Liver (tissue), 7 donors: ENCODE measurements at regions not wholly inside any gene's neighbourhood (a gene's known extent, or its start where the extent isn't known, plus 50 kb on each side); places are given as distances from the start of the nearest gene placed in this dataset.

ENCODE experiments used
- DNase-seq: peaks from one replicate; pipeline ENCODE4 v3.0.0-alpha.2; 2017; ENCODE audit warnings: low spot score
- H3K27ac ChIP-seq, 2 donors: one replicate each; pipeline ENCODE4 v1.7.0; 2013; ENCODE audit warnings: inconsistent platforms in 2 of 2, low read length in 2 of 2, control low read depth in 1 of 2, low read depth in 1 of 2, mild to moderate bottlenecking in 1 of 2
- H3K27me3 ChIP-seq, 4 donors: one replicate each; pipeline versions ENCODE4 v1.6.1 to v1.7.0; 2013; ENCODE audit warnings: low read length in 3 of 4, inconsistent platforms in 1 of 4, mild to moderate bottlenecking in 1 of 4, moderate library complexity in 1 of 4; ENCODE audit not compliant: control insufficient read depth in 4 of 4, insufficient read depth in 4 of 4
- H3K36me3 ChIP-seq, 4 donors: one replicate each; pipeline versions ENCODE4 v1.6.1 to v1.7.0; 2013; ENCODE audit warnings: low read length in 3 of 4, mild to moderate bottlenecking in 3 of 4, low read depth in 1 of 4, moderate library complexity in 1 of 4; ENCODE audit not compliant: control insufficient read depth in 4 of 4, insufficient read depth in 3 of 4
- H3K4me1 ChIP-seq, 4 donors: one replicate each; pipeline versions ENCODE4 v1.6.1 to v1.7.0; 2013; ENCODE audit warnings: low read length in 3 of 4, mild to moderate bottlenecking in 3 of 4, moderate library complexity in 1 of 4; ENCODE audit not compliant: control insufficient read depth in 4 of 4, insufficient read depth in 4 of 4
- H3K4me3 ChIP-seq, 3 donors: one replicate each; pipeline versions ENCODE4 v1.6.1 to v1.7.0; 2013; ENCODE audit warnings: low read length in 3 of 3, control low read depth in 1 of 3, low read depth in 1 of 3, mild to moderate bottlenecking in 1 of 3
- H3K9ac ChIP-seq, 2 donors: one replicate each; pipeline ENCODE4 v1.7.0; 2013; ENCODE audit warnings: low read length in 2 of 2, mild to moderate bottlenecking in 2 of 2, moderate library complexity in 2 of 2, control low read depth in 1 of 2, low read depth in 1 of 2
- H3K9me3 ChIP-seq, 4 donors: one replicate each; pipeline versions ENCODE4 v1.6.1 to v1.7.0; 2013; ENCODE audit warnings: low read length in 3 of 4; ENCODE audit not compliant: control insufficient read depth in 4 of 4
- FOXA2 ChIP-seq: IDR thresholded peaks from 2 replicates; pipeline ENCODE4 v1.6.1; 2016; ENCODE audit warnings: antibody characterized with exemption
- GABPA ChIP-seq, 2 donors: IDR thresholded peaks in 1 of 2; conservative IDR thresholded peaks in 1 of 2; 2 replicates each; pipeline ENCODE4 v1.6.1; 2016; ENCODE audit warnings: antibody characterized with exemption in 2 of 2, mild to moderate bottlenecking in 1 of 2, moderate library complexity in 1 of 2
- HNF4A ChIP-seq, 2 donors: conservative IDR thresholded peaks; 2 replicates each; pipeline ENCODE4 v1.6.1; 2016; ENCODE audit warnings: antibody characterized with exemption in 2 of 2, mild to moderate bottlenecking in 2 of 2
- HNF4G ChIP-seq: IDR thresholded peaks from 2 replicates; pipeline ENCODE4 v1.6.1; 2016; ENCODE audit warnings: antibody characterized with exemption
- RAD21 ChIP-seq, 2 donors: IDR thresholded peaks; 2 replicates each; pipeline ENCODE4 v1.6.1; 2016; ENCODE audit warnings: antibody characterized with exemption in 2 of 2, mild to moderate bottlenecking in 2 of 2
- SP1 ChIP-seq: IDR thresholded peaks from 2 replicates; pipeline ENCODE4 v1.6.1; 2018; ENCODE audit warnings: antibody characterized with exemption, mild to moderate bottlenecking
- TAF1 ChIP-seq: conservative IDR thresholded peaks from 2 replicates; pipeline ENCODE4 v1.6.1; 2016; ENCODE audit warnings: antibody characterized with exemption, mild to moderate bottlenecking
- YY1 ChIP-seq: IDR thresholded peaks from 2 replicates; pipeline ENCODE4 v1.6.1; 2016; ENCODE audit warnings: antibody characterized with exemption, mild to moderate bottlenecking
- WGBS: extraction: QIAGEN DNeasy Blood & Tissue Kit; methylation state at CpG from one replicate; pipeline ENCODE4 v1.1.7; 2013; 5-methylcytosine and 5-hydroxymethylcytosine counted together
- TF ChIP-seq, protein P1 (sequence below): IDR thresholded peaks from 2 replicates; pipeline ENCODE4 v1.6.1; 2016; ENCODE audit warnings: antibody characterized with exemption
- TF ChIP-seq, protein P2 (sequence below): IDR thresholded peaks from 2 replicates; pipeline ENCODE4 v1.6.1; 2016; ENCODE audit warnings: antibody characterized with exemption, mild to moderate bottlenecking
- donor health status: healthy.
- donor health status: healthy.
- donor health status: healthy.
- donor health status: healthy.

DNA sequence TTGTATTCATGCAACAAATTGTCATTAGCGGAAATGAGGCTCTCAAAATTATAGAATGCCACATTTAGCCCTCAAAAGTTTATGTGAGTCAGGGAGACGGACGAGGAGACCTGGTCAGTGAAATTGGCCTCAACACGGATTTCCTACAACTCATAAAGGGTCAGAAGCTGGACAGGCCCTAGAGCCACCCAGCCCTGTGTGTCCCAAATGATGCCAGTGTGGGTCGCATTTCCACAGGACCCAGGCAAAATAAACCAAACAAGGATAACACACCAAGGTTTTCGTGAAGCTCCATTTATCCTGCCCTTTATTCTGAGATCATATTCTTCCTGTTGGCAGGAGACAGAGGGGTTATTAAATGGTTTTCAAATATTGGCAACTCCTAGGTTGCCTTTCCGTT lies 72.0 kb upstream of the COL5A1 start:
- H3K4me1 ChIP-seq: no peaks in the 10 kb centered on the region
- no peak overlapping the region for H3K9ac ChIP-seq
- TF ChIP-seq RAD21 (IDR thresholded peaks at IDR 0.05) (no peak), FOXA2 (no peak), YY1 (no peak), TAF1 (no peak), SP1 (no peak), GABPA (IDR thresholded peaks at IDR 0.05 in 1 of 2, conservative IDR thresholded peaks at IDR 0.05 in 1 of 2) (no peak)
- TF ChIP-seq, protein P1, sequence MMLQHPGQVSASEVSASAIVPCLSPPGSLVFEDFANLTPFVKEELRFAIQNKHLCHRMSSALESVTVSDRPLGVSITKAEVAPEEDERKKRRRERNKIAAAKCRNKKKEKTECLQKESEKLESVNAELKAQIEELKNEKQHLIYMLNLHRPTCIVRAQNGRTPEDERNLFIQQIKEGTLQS: no peak
- TF ChIP-seq, protein P2, sequence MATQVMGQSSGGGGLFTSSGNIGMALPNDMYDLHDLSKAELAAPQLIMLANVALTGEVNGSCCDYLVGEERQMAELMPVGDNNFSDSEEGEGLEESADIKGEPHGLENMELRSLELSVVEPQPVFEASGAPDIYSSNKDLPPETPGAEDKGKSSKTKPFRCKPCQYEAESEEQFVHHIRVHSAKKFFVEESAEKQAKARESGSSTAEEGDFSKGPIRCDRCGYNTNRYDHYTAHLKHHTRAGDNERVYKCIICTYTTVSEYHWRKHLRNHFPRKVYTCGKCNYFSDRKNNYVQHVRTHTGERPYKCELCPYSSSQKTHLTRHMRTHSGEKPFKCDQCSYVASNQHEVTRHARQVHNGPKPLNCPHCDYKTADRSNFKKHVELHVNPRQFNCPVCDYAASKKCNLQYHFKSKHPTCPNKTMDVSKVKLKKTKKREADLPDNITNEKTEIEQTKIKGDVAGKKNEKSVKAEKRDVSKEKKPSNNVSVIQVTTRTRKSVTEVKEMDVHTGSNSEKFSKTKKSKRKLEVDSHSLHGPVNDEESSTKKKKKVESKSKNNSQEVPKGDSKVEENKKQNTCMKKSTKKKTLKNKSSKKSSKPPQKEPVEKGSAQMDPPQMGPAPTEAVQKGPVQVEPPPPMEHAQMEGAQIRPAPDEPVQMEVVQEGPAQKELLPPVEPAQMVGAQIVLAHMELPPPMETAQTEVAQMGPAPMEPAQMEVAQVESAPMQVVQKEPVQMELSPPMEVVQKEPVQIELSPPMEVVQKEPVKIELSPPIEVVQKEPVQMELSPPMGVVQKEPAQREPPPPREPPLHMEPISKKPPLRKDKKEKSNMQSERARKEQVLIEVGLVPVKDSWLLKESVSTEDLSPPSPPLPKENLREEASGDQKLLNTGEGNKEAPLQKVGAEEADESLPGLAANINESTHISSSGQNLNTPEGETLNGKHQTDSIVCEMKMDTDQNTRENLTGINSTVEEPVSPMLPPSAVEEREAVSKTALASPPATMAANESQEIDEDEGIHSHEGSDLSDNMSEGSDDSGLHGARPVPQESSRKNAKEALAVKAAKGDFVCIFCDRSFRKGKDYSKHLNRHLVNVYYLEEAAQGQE: no peak
- peaks cover 4 to 10% (median 8%) of the 10 kb centered on the region in 4 donors for H3K9me3 ChIP-seq
- no peak for DNase-seq
- no peak overlapping the region for H3K4me3 ChIP-seq
- no peaks in the 10 kb centered on the region for H3K36me3 ChIP-seq
- no peak overlapping the region for H3K27ac ChIP-seq
- no peaks in the 10 kb centered on the region for H3K27me3 ChIP-seq
- 78% methylated on average over 7 of the region's 7 CpGs for WGBS

DNA sequence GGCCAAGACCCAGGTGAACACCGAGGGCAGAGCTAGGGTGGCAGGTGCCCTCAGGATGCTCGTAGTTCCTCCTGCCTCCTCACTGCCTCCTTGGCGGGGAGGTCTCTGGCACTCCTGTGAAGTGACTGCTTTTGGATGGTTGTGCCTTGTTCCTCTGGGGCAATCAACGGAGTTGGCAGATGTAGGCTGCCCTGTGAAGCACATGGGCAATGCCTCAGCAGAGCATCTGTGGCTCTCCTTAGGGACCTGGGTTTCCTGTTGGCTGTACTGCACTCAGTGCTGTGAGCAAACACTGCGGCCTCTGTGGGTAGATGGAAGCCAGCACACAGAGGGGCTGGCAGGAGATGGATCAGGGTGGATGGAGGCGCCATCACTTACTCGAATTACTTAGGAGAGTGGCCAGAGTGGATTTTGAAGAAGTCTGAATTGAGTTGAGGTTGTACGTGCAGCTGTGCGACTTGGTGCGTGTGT lies 71.4 kb upstream of the COL5A1 start:
- H3K4me3 ChIP-seq: no peak overlapping the region
- peaks cover 4 to 10% (median 7%) of the 10 kb centered on the region in 4 donors for H3K9me3 ChIP-seq
- no peak overlapping the region for H3K27ac ChIP-seq
- no peak for DNase-seq
- WGBS: 82% methylated on average over 10 of the region's 10 CpGs
- H3K4me1 ChIP-seq: no peaks in the 10 kb centered on the region
- H3K36me3 ChIP-seq: no peaks in the 10 kb centered on the region
- no peak for TF ChIP-seq TAF1
- no peak for TF ChIP-seq HNF4A (conservative IDR thresholded peaks at IDR 0.05)
- H3K27me3 ChIP-seq: no peaks in the 10 kb centered on the region
- no peak overlapping the region for H3K9ac ChIP-seq

DNA sequence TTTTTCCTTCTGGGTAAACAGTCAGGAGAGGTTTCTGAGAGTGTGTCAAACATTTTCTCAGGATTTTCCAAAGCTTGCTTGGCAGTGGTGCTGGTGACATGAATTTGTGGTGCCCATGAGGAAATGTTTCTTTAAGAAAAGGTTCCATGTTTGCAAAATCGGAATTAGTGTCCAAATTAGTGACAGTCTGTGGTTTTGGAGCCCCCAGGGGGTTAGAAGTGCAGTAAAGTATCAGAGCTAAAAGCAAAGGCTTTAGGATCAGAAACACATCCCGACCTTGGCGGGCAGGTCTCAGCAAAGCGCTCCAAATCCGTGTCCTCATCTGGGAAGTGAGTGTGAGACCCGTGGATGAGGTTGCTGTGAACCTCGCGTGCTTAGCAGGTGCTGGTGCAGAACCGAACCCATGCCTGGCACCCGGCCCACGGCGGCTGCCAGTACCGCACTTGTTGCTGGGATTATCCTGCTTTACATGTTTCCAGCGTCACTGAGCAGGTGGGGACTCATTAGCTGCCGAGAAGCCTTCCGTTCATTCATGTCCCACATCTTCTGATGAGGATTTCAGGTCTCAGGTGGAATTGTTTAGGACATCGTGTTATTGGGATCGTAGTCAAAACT lies 70.8 kb upstream of the COL5A1 start:
- Histone ChIP-seq H3K9me3 (peaks cover 4 to 8% (median 7%) of the 10 kb centered on the region in 4 donors), H3K9ac (no peak overlapping the region), H3K36me3 (no peaks in the 10 kb centered on the region), H3K4me3 (no peak overlapping the region), H3K4me1 (no peaks in the 10 kb centered on the region), H3K27me3 (no peaks in the 10 kb centered on the region), H3K27ac (no peak overlapping the region)
- no peak for DNase-seq
- WGBS: 79% methylated on average over 18 of the region's 18 CpGs
- TF ChIP-seq HNF4G (no peak), RAD21 (IDR thresholded peaks at IDR 0.05) (no peak), HNF4A (conservative IDR thresholded peaks at IDR 0.05) (no peak)
